ENCODE measurements at regions not wholly inside any gene's neighbourhood (a gene's known extent, or its start where the extent isn't known, plus 50 kb on each side); places are given as distances from the start of the nearest gene placed in this dataset.
A peak's percentile ranks its signal among the peaks of the same experiment; 100 is the strongest.

DNA sequence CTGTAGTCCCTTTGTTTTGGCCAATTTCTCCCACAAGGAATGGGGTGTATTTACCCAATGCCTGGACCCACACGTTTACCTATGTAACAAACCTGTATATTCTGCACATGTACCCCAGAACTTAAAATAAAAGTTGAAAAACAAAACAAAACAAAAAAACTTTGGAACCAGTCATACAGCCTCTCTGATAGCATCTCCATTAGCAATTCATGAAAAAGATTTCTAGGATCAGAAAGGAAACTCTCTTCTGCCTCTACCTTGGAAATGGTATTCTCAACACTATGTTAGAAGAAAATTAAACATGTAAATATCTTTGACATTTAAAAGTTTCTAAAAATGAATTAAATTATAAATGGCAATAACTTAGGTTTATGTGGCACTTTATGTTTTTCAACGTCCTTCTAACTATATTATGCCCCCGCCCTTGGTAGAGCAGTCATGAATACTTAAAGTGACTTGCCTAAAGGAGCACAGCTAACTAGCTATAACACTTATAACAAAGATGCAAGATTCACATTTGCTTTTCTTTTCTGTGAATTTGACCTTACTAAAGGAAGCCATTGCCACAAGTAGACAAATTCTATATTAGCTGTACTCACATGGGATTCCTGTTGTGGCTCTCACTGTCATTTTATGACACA lies 147.5 kb upstream of the FKBP1C start (continued):
- TF ChIP-seq, protein P1, sequence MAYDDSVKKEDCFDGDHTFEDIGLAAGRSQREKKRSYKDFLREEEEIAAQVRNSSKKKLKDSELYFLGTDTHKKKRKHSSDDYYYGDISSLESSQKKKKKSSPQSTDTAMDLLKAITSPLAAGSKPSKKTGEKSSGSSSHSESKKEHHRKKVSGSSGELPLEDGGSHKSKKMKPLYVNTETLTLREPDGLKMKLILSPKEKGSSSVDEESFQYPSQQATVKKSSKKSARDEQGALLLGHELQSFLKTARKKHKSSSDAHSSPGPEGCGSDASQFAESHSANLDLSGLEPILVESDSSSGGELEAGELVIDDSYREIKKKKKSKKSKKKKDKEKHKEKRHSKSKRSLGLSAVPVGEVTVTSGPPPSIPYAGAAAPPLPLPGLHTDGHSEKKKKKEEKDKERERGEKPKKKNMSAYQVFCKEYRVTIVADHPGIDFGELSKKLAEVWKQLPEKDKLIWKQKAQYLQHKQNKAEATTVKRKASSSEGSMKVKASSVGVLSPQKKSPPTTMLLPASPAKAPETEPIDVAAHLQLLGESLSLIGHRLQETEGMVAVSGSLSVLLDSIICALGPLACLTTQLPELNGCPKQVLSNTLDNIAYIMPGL (CRISPR knock-in tag; IDR thresholded peaks at IDR 0.05) = no peak
- TF ChIP-seq TCF7 (CRISPR knock-in tag; IDR thresholded peaks at IDR 0.05; ENCODE audit: low read depth) = no peak
- TF ChIP-seq CBFB (CRISPR knock-in tag; IDR thresholded peaks at IDR 0.05; ENCODE audit: low read depth) = no peak
- no peak for TF ChIP-seq NFYB (CRISPR knock-in tag; conservative IDR thresholded peaks at IDR 0.05; ENCODE audit: low read depth)

DNA sequence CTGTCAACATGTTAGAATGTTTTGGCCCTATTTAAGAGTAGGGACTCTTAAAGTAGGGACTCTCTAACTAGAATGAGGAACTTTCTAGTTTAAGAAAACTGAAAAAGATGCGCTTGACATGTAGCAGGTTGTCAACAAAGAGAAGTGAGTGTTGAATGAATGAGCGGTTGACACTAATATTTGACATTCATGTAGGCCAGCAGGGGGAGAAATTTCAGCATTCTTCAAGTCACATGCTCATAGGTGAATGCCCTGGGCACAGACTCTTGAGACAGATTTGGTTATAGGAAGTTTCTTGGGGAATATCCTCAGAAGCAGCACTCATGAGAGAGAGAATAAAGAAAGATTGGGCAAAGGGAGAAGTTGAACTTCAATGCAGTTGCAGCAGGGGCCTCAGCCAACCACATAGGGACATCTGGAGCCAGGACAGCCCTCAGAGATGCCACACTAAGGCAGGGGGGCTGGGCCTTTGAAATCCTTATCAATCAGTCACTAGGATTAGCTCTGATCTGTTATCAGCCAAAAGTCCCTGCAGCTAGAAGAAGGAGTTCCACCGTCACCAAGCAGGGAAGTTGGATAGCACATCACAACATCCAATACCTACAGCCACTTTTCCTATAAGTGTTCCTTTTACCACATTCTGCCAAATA lies 145.1 kb upstream of the FKBP1C start:
- peaks cover 28% of the 10 kb centered on the region for H3K36me3 Mint-ChIP-seq
- DNase-seq (ENCODE audit: low spot score) (no peak), ATAC-seq (no peak)
- no peaks in the 10 kb centered on the region for H3K27me3 Mint-ChIP-seq (ENCODE audit: low read depth)
- ChIA-PET POLR2A (no interaction called here), CTCF (no interaction called here)
- H3K4me1 Mint-ChIP-seq = no peaks in the 10 kb centered on the region
- no peak overlapping the region for H3K4me3 Mint-ChIP-seq
- H3K9me3 Mint-ChIP-seq = peaks cover 67% of the 10 kb centered on the region
- TF ChIP-seq, protein P2, sequence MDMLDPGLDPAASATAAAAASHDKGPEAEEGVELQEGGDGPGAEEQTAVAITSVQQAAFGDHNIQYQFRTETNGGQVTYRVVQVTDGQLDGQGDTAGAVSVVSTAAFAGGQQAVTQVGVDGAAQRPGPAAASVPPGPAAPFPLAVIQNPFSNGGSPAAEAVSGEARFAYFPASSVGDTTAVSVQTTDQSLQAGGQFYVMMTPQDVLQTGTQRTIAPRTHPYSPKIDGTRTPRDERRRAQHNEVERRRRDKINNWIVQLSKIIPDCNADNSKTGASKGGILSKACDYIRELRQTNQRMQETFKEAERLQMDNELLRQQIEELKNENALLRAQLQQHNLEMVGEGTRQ (CRISPR knock-in tag; IDR thresholded peaks at IDR 0.05) = 0 out of 2 replicates have a peak, but pooled peaks have one; percentile 22
- TF ChIP-seq GTF2I (CRISPR knock-in tag; conservative IDR thresholded peaks at IDR 0.05) = no peak
- H3K27ac Mint-ChIP-seq = no peak overlapping the region

DNA sequence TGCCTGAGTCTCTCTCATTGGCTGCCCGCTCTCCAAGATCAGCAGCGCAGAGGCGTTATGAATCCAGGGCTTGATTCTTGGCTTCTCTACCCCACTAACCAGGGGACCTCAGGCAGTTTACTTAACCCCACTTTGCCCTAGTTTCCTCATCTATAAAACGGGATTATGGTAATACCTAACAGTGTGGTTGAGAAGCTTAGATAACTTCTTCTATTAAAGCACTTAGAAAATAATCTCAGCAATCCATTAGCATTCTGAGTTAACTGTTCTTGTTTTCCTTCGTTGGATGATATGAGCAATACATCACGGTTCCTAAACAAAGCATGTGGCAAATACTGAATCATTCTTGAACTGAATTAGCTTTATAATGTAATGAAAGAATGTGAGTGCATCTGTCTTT lies 116.3 kb upstream of the FKBP1C start:
- H3K27ac Mint-ChIP-seq = no peak overlapping the region
- ChIA-PET POLR2A (no interaction called here), CTCF (interaction anchor here (0.6 kb wide), 1 partner anchor 1992 kb away, joined by 3 read pairs; no protein-coding TSS in a partner anchor)
- peaks cover 14% of the 10 kb centered on the region for H3K9me3 Mint-ChIP-seq
- H3K4me1 Mint-ChIP-seq = no peaks in the 10 kb centered on the region
- H3K27me3 Mint-ChIP-seq (ENCODE audit: low read depth) = no peaks in the 10 kb centered on the region; the same call in 1 of the 2 replicates
- DNase-seq (ENCODE audit: low spot score) = no peak
- no peak for TF ChIP-seq TP53 (CRISPR knock-in tag; IDR thresholded peaks at IDR 0.05)
- TF ChIP-seq, protein P3, sequence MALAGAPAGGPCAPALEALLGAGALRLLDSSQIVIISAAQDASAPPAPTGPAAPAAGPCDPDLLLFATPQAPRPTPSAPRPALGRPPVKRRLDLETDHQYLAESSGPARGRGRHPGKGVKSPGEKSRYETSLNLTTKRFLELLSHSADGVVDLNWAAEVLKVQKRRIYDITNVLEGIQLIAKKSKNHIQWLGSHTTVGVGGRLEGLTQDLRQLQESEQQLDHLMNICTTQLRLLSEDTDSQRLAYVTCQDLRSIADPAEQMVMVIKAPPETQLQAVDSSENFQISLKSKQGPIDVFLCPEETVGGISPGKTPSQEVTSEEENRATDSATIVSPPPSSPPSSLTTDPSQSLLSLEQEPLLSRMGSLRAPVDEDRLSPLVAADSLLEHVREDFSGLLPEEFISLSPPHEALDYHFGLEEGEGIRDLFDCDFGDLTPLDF (CRISPR knock-in tag; IDR thresholded peaks at IDR 0.05) = no peak
- TF ChIP-seq, protein P4, sequence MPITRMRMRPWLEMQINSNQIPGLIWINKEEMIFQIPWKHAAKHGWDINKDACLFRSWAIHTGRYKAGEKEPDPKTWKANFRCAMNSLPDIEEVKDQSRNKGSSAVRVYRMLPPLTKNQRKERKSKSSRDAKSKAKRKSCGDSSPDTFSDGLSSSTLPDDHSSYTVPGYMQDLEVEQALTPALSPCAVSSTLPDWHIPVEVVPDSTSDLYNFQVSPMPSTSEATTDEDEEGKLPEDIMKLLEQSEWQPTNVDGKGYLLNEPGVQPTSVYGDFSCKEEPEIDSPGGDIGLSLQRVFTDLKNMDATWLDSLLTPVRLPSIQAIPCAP (CRISPR knock-in tag; IDR thresholded peaks at IDR 0.05) = no peak
- no peak for TF ChIP-seq SMAD4 (CRISPR knock-in tag; IDR thresholded peaks at IDR 0.05)
- TF ChIP-seq, protein P5, sequence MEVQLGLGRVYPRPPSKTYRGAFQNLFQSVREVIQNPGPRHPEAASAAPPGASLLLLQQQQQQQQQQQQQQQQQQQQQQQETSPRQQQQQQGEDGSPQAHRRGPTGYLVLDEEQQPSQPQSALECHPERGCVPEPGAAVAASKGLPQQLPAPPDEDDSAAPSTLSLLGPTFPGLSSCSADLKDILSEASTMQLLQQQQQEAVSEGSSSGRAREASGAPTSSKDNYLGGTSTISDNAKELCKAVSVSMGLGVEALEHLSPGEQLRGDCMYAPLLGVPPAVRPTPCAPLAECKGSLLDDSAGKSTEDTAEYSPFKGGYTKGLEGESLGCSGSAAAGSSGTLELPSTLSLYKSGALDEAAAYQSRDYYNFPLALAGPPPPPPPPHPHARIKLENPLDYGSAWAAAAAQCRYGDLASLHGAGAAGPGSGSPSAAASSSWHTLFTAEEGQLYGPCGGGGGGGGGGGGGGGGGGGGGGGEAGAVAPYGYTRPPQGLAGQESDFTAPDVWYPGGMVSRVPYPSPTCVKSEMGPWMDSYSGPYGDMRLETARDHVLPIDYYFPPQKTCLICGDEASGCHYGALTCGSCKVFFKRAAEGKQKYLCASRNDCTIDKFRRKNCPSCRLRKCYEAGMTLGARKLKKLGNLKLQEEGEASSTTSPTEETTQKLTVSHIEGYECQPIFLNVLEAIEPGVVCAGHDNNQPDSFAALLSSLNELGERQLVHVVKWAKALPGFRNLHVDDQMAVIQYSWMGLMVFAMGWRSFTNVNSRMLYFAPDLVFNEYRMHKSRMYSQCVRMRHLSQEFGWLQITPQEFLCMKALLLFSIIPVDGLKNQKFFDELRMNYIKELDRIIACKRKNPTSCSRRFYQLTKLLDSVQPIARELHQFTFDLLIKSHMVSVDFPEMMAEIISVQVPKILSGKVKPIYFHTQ (CRISPR knock-in tag; IDR thresholded peaks at IDR 0.05) = no peak
- no peak for TF ChIP-seq NR2C2 (CRISPR knock-in tag; IDR thresholded peaks at IDR 0.05)
- TF ChIP-seq IRF2 (CRISPR knock-in tag; IDR thresholded peaks at IDR 0.05; ENCODE audit: borderline replicate concordance, low read depth) = no peak
- TF ChIP-seq FOXP1 (CRISPR knock-in tag; IDR thresholded peaks at IDR 0.05; ENCODE audit: borderline replicate concordance) = no peak
- TF ChIP-seq, protein P6, sequence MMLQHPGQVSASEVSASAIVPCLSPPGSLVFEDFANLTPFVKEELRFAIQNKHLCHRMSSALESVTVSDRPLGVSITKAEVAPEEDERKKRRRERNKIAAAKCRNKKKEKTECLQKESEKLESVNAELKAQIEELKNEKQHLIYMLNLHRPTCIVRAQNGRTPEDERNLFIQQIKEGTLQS (CRISPR knock-in tag; conservative IDR thresholded peaks at IDR 0.05) = no peak
- TF ChIP-seq, protein P7, sequence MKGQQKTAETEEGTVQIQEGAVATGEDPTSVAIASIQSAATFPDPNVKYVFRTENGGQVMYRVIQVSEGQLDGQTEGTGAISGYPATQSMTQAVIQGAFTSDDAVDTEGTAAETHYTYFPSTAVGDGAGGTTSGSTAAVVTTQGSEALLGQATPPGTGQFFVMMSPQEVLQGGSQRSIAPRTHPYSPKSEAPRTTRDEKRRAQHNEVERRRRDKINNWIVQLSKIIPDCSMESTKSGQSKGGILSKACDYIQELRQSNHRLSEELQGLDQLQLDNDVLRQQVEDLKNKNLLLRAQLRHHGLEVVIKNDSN (CRISPR knock-in tag; IDR thresholded peaks at IDR 0.05) = no peak
- no peak overlapping the region for H3K4me3 Mint-ChIP-seq
- no peak for ATAC-seq
- peaks cover 6% of the 10 kb centered on the region; the same call in 1 of the 2 replicates for H3K36me3 Mint-ChIP-seq
